GM12878 (cell line): ENCODE measurements at regions not wholly inside any gene's neighbourhood (a gene's known extent, or its start where the extent isn't known, plus 50 kb on each side); places are given as distances from the start of the nearest gene placed in this dataset.

Experiments used
- ATAC-seq: fragments of 200-7000 bp; cut with Tn5 transposase; 3 replicates; pipeline ENCODE4 v1.9.1; 2020; ENCODE audit warnings: mild to moderate bottlenecking, moderate library complexity
- BruUV-seq: library from RNA; stranded (reverse); fragments of 400-500 nt; replicated peaks from 2 replicates; lab custom pipeline; 2021; lab: Mats Ljungman, UMichigan
- CTCF ChIA-PET: fragments of 300-600 bp; sonication (Branson Sonifier 250); formaldehyde crosslinking; extraction: SDS; loops from one replicate; lab custom pipeline; 2021; ENCODE audit warnings: inconsistent platforms; lab: Yijun Ruan, JAX
- POLR2A ChIA-PET: fragments of 350-600 bp; formaldehyde crosslinking; extraction: SDS; loops from one replicate; lab custom pipeline; 2021; ENCODE audit warnings: inconsistent platforms; lab: Charles Lee
- RAD21 ChIA-PET: fragments of 300-600 bp; sonication (Branson Sonifier 250); formaldehyde crosslinking; loops from one replicate; lab custom pipeline; 2023; ENCODE audit warnings: antibody characterized with exemption; ENCODE audit not compliant: unreplicated experiment; lab: Charles Lee
- SMC1A ChIA-PET: fragments of 300-600 bp; sonication (Branson Sonifier 250); formaldehyde crosslinking; loops from one replicate; lab custom pipeline; 2023; ENCODE audit not compliant: unreplicated experiment, uncharacterized antibody; lab: Charles Lee
- DNase-seq: peaks from one replicate; pipeline ENCODE4 v3.0.0-alpha.2; 2011; ENCODE audit warnings: low read depth, low spot score
- FAIRE-seq: peaks from 3 replicates; lab custom pipeline; 2011; peaks lifted over from hg19 to GRCh38; lab: Jason Lieb, UNC
- H2AFZ ChIP-seq: 2 replicates; pipeline ENCODE4 v1.6.0; 2011; ENCODE audit warnings: low read depth, low read length, control low read depth; ENCODE audit not compliant: control insufficient read depth
- H3K27ac ChIP-seq: 2 replicates; pipeline ENCODE4 v1.5.1; 2011; ENCODE audit warnings: control low read depth; ENCODE audit not compliant: control insufficient read depth, insufficient read depth
- H3K27me3 ChIP-seq, 2 experiments: replicated peaks in 1 of 2; 2 replicates each; pipeline versions ENCODE4 v1.6.0 to v1.6.1; 2011; ENCODE audit warnings: low read length in 1 of 2; ENCODE audit not compliant: control insufficient read depth in 2 of 2, insufficient read depth in 2 of 2
- H3K36me3 ChIP-seq, 2 experiments: 2 replicates each; pipeline ENCODE4 v1.5.1; 2011; ENCODE audit warnings: low read length in 1 of 2; ENCODE audit not compliant: control insufficient read depth in 2 of 2, insufficient read depth in 2 of 2
- H3K4me1 ChIP-seq: 2 replicates; pipeline ENCODE4 v1.6.1; 2011; ENCODE audit warnings: mild to moderate bottlenecking, low read length, moderate library complexity, mixed read lengths; ENCODE audit not compliant: control insufficient read depth, insufficient read depth
- H3K4me2 ChIP-seq: 2 replicates; pipeline ENCODE4 v1.6.0; 2011; ENCODE audit warnings: control low read depth; ENCODE audit not compliant: control insufficient read depth, insufficient read depth
- H3K4me3 ChIP-seq: fragments of 200-600 bp; sonication (generic); 2 replicates; pipeline ENCODE4 v1.5.1; 2016
- H3K79me2 ChIP-seq: 2 replicates; pipeline ENCODE4 v1.6.0; 2011; ENCODE audit warnings: low read length; ENCODE audit not compliant: control insufficient read depth, insufficient read depth
- H3K9ac ChIP-seq: 2 replicates; pipeline ENCODE4 v1.8.0; 2011; ENCODE audit warnings: low read length, control low read depth, mixed read lengths; ENCODE audit not compliant: control insufficient read depth, insufficient read depth
- H3K9me3 ChIP-seq: replicated peaks from 3 replicates; pipeline ENCODE4 v1.5.1; 2011; ENCODE audit warnings: mild to moderate bottlenecking, low read length; ENCODE audit not compliant: control insufficient read depth, insufficient read depth
- H4K20me1 ChIP-seq: 2 replicates; pipeline ENCODE4 v1.6.0; 2011; ENCODE audit not compliant: control insufficient read depth, insufficient read depth
- ATF2 ChIP-seq: IDR thresholded peaks from 2 replicates; pipeline ENCODE4 v1.6.1; 2012; ENCODE audit warnings: low read length, inconsistent platforms
- FOXM1 ChIP-seq: IDR thresholded peaks from 2 replicates; pipeline ENCODE4 v1.6.1; 2012; ENCODE audit warnings: low read depth, mild to moderate bottlenecking, inconsistent platforms, low read length, moderate library complexity
- HCFC1 ChIP-seq: fragments of 150-350 bp; IDR thresholded peaks from 2 replicates; pipeline ENCODE4 v1.6.1; 2014; ENCODE audit warnings: low read length
- KAT2A ChIP-seq: conservative IDR thresholded peaks from 2 replicates; pipeline ENCODE4 v1.6.1; 2011; ENCODE audit warnings: low read depth, low read length; ENCODE audit not compliant: control insufficient read depth
- MXI1 ChIP-seq: fragments of 150-350 bp; IDR thresholded peaks from 2 replicates; pipeline ENCODE4 v1.6.1; 2011; ENCODE audit warnings: low read depth, mild to moderate bottlenecking, inconsistent platforms, low read length, improper control_type of control experiment
- NBN ChIP-seq: fragments of 450-650 bp; IDR thresholded peaks from 2 replicates; pipeline ENCODE4 v1.6.1; 2016
- NKRF ChIP-seq: fragments of 450-650 bp; conservative IDR thresholded peaks from 2 replicates; pipeline ENCODE4 v1.6.1; 2017; ENCODE audit warnings: mild to moderate bottlenecking, moderate library complexity
- NR2F1 ChIP-seq: fragments of 450-650 bp; conservative IDR thresholded peaks from 2 replicates; pipeline ENCODE4 v1.6.1; 2017; ENCODE audit warnings: mild to moderate bottlenecking
- SMAD1 ChIP-seq: fragments of 450-650 bp; IDR thresholded peaks from 2 replicates; pipeline ENCODE4 v1.6.1; 2018; ENCODE audit warnings: mild to moderate bottlenecking, low read depth; ENCODE audit not compliant: partially characterized antibody
- TCF12 ChIP-seq: IDR thresholded peaks from 2 replicates; pipeline ENCODE4 v1.6.1; 2011; ENCODE audit warnings: low read depth, mild to moderate bottlenecking, low read length
- TCF3 ChIP-seq: IDR thresholded peaks from 2 replicates; pipeline ENCODE4 v1.6.1; 2012; ENCODE audit warnings: low read depth, mild to moderate bottlenecking, low read length, borderline replicate concordance; ENCODE audit not compliant: insufficient read depth
- TCF7 ChIP-seq: IDR thresholded peaks from 2 replicates; pipeline ENCODE4 v1.6.1; 2014; ENCODE audit warnings: antibody characterized with exemption, borderline replicate concordance
- USF2 ChIP-seq: IDR thresholded peaks from 2 replicates; pipeline ENCODE4 v1.6.1; 2011; ENCODE audit warnings: low read depth, low read length, improper control_type of control experiment, borderline replicate concordance
- ZBTB4 ChIP-seq: fragments of 450-650 bp; formaldehyde crosslinking; IDR thresholded peaks from 2 replicates; pipeline ENCODE4 v1.4.0; 2022; ENCODE audit warnings: mild to moderate bottlenecking, moderate library complexity
- ZNF622 ChIP-seq: fragments of 450-650 bp; IDR thresholded peaks from 2 replicates; pipeline ENCODE4 v1.6.1; 2017; ENCODE audit warnings: mild to moderate bottlenecking, inconsistent platforms
- WGBS: methylation state at CpG from one replicate; pipeline ENCODE4 v1.1.6; 2016; ENCODE audit warnings: low lambda C conversion rate; ENCODE audit not compliant: insufficient replicate concordance, insufficient coverage; ENCODE audit errors: missing lambda C conversion rate; 5-methylcytosine and 5-hydroxymethylcytosine counted together
- in situ Hi-C: fragments of 300-500 bp; cut with MboI; formaldehyde crosslinking; loops from 9 replicates; pipeline ENCODE4 v1.14.3; 2018; ENCODE audit warnings: mixed read lengths
- intact Hi-C: fragments of 100-400 bp; cut with micrococcal nuclease; formaldehyde crosslinking; loops from one replicate; pipeline ENCODE4 v1.14.2; 2022; ENCODE audit not compliant: unreplicated experiment

- Histone ChIP-seq H3K4me2 (no peak overlapping the region), H3K9ac (no peak overlapping the region), H3K4me3 (no peak overlapping the region), H3K9me3 (no peaks in the 10 kb centered on the region), H3K4me1 (peaks cover 7% of the 10 kb centered on the region; the same call in 1 of the 2 replicates), H3K27me3 (no peaks in the 10 kb centered on the region), H3K36me3 (no peaks in the 10 kb centered on the region), H2AFZ (no peak overlapping the region), H4K20me1 (no peaks in the 10 kb centered on the region), H3K27ac (no peak overlapping the region), H3K79me2 (no peaks in the 10 kb centered on the region)
- intact Hi-C loops, result no loop called here
- 61% methylated on average over 9 of the region's 9 CpGs for WGBS
- DNase-seq, result no peak
- ChIA-PET CTCF (interaction anchor here (0.7 to 1.3 kb wide), 2 partner anchors 173 to 191 kb away, joined by 3 read pairs; no protein-coding TSS in a partner anchor), SMC1A (no interaction called here), POLR2A (no interaction called here), RAD21 (interaction anchor here (1.1 kb wide), 1 partner anchor 27 kb away, joined by 3 read pairs; no protein-coding TSS in a partner anchor)
- in situ Hi-C loops, result no loop called here
- FAIRE-seq, result no peak
- no peak for ATAC-seq
- BruUV-seq, result no TSS peak
- TF ChIP-seq KAT2A, result no peak
- TF ChIP-seq TCF7, result no peak
- no peak for TF ChIP-seq HCFC1
- TF ChIP-seq NBN, result no peak
- TF ChIP-seq SMAD1, result no peak
- TF ChIP-seq NR2F1, result no peak
- no peak for TF ChIP-seq ZBTB4 (CRISPR knock-in tag)
- no peak for TF ChIP-seq TCF3
- TF ChIP-seq ZNF622, result no peak
- TF ChIP-seq MXI1, result no peak
- TF ChIP-seq FOXM1, result no peak
- TF ChIP-seq TCF12, result no peak
- no peak for TF ChIP-seq NKRF
- no peak for TF ChIP-seq ATF2
- TF ChIP-seq USF2, result no peak
Observed at GRCh38 chr2:109707281-109708147, 86.6 kb upstream of the RGPD5 start.
